OCI-LY3 (cell line): ENCODE measurements at regions not wholly inside any gene's neighbourhood (a gene's known extent, or its start where the extent isn't known, plus 50 kb on each side); places are given as distances from the start of the nearest gene placed in this dataset.

Source experiments
- H2AFZ ChIP-seq: fragments of 200-600, 300-600 bp; shearing (Covaris generic); 2 replicates; pipeline ENCODE4 v1.6.0; 2014; ENCODE audit warnings: antibody characterized with exemption, low read depth, low read length
- H3K27ac ChIP-seq: fragments of 200-600, 300-600 bp; sonication (generic); 2 replicates; pipeline ENCODE4 v1.5.1; 2014; ENCODE audit warnings: mild to moderate bottlenecking, low read length, moderate library complexity, mixed read lengths
- H3K27me3 ChIP-seq: fragments of 200-600, 300-600 bp; sonication (generic); 2 replicates; pipeline ENCODE4 v1.6.1; 2014; ENCODE audit warnings: low read depth, low read length, mixed read lengths
- H3K36me3 ChIP-seq: fragments of 200-600, 300-600 bp; sonication (generic); replicated peaks from 2 replicates; pipeline ENCODE3; 2014; ENCODE audit warnings: low read depth, low read length, mixed read lengths
- H3K4me1 ChIP-seq: fragments of 300-600, 200-600 bp; sonication (generic); 2 replicates; pipeline ENCODE4 v1.6.1; 2014; ENCODE audit warnings: low read length, mixed read lengths
- H3K4me2 ChIP-seq: fragments of 200-600, 300-600 bp; sonication (generic); 2 replicates; pipeline ENCODE4 v1.6.1; 2014; ENCODE audit warnings: low read length, mixed read lengths
- H3K4me3 ChIP-seq: fragments of 300-600, 200-600 bp; sonication (generic); 2 replicates; pipeline ENCODE4 v1.5.1; 2014; ENCODE audit warnings: antibody characterized with exemption, mild to moderate bottlenecking, low read length, moderate library complexity
- H3K79me2 ChIP-seq: fragments of 300-600, 200-600 bp; shearing (Covaris generic); 2 replicates; pipeline ENCODE4 v1.6.1; 2014; ENCODE audit warnings: mild to moderate bottlenecking, low read length, mixed read lengths
- H3K9ac ChIP-seq: fragments of 300-600, 200-600 bp; shearing (Covaris generic); 2 replicates; pipeline ENCODE4 v1.6.0; 2014; ENCODE audit warnings: mild to moderate bottlenecking, low read length, moderate library complexity
- H3K9me3 ChIP-seq: fragments of 200-600, 300-600 bp; shearing (Covaris generic); 2 replicates; pipeline ENCODE4 v1.6.1; 2014; ENCODE audit warnings: low read length, mixed read lengths; ENCODE audit not compliant: insufficient read depth
- H4K20me1 ChIP-seq: fragments of 200-600, 300-600 bp; sonication (generic); 2 replicates; pipeline ENCODE4 v1.6.1; 2016; ENCODE audit warnings: low read length, mixed read lengths; ENCODE audit not compliant: insufficient read depth
- CTCF ChIP-seq: fragments of 200-600, 300-600 bp; sonication (generic); IDR thresholded peaks from 2 replicates; pipeline ENCODE4 v1.5.1; 2014; ENCODE audit warnings: antibody characterized with exemption, low read length, low read depth
- EZH2phosphoT487 ChIP-seq: fragments of 200-600 bp; shearing (Covaris generic); IDR thresholded peaks from 2 replicates; pipeline ENCODE4 v1.6.1; 2018; ENCODE audit warnings: antibody characterized with exemption, mixed run types, low read depth

- Histone ChIP-seq H3K9me3 (no peaks in the 10 kb centered on the region), H3K36me3 (no peaks in the 10 kb centered on the region), H3K4me1 (peaks cover 8% of the 10 kb centered on the region), H3K27me3 (no peaks in the 10 kb centered on the region), H3K9ac (no peak overlapping the region), H4K20me1 (no peaks in the 10 kb centered on the region), H3K4me2 (no peak overlapping the region), H3K4me3 (no peak overlapping the region), H3K79me2 (no peaks in the 10 kb centered on the region), H3K27ac (no peak overlapping the region), H2AFZ (no peak overlapping the region)
- no peak for TF ChIP-seq CTCF
- TF ChIP-seq EZH2phosphoT487, result no peak
These were observed 91.7 kb upstream of the MEOX2 start for GRCh38 chr7:15778191-15778590.

GRCh38 chr7:15765753-15766152 lies 79.3 kb upstream of the MEOX2 start:
- no peak overlapping the region for H3K4me3 ChIP-seq
- no peak overlapping the region for H2AFZ ChIP-seq
- TF ChIP-seq CTCF, result no peak
- no peak for TF ChIP-seq EZH2phosphoT487
- H3K4me2 ChIP-seq, result no peak overlapping the region
- no peaks in the 10 kb centered on the region for H3K27me3 ChIP-seq
- H3K9me3 ChIP-seq, result no peaks in the 10 kb centered on the region
- H3K27ac ChIP-seq, result no peak overlapping the region
- no peaks in the 10 kb centered on the region for H3K36me3 ChIP-seq
- H4K20me1 ChIP-seq, result no peaks in the 10 kb centered on the region
- no peaks in the 10 kb centered on the region for H3K79me2 ChIP-seq
- H3K9ac ChIP-seq, result no peak overlapping the region
- H3K4me1 ChIP-seq, result no peaks in the 10 kb centered on the region

GRCh38 chr7:15764851-15765382 lies 78.4 kb upstream of the MEOX2 start:
- no peaks in the 10 kb centered on the region for H4K20me1 ChIP-seq
- no peak overlapping the region for H3K9ac ChIP-seq
- no peak for TF ChIP-seq CTCF
- TF ChIP-seq EZH2phosphoT487, result no peak
- H2AFZ ChIP-seq, result no peak overlapping the region
- no peaks in the 10 kb centered on the region for H3K79me2 ChIP-seq
- H3K9me3 ChIP-seq, result no peaks in the 10 kb centered on the region
- no peaks in the 10 kb centered on the region for H3K36me3 ChIP-seq
- H3K4me2 ChIP-seq, result no peak overlapping the region
- no peaks in the 10 kb centered on the region for H3K4me1 ChIP-seq
- H3K27me3 ChIP-seq, result no peaks in the 10 kb centered on the region
- H3K4me3 ChIP-seq, result no peak overlapping the region
- no peak overlapping the region for H3K27ac ChIP-seq

GRCh38 chr7:15764010-15764409 lies 77.5 kb upstream of the MEOX2 start:
- no peak overlapping the region for H3K4me3 ChIP-seq
- no peaks in the 10 kb centered on the region for H4K20me1 ChIP-seq
- no peaks in the 10 kb centered on the region for H3K27me3 ChIP-seq
- H3K79me2 ChIP-seq, result no peaks in the 10 kb centered on the region
- H2AFZ ChIP-seq, result no peak overlapping the region
- no peaks in the 10 kb centered on the region for H3K36me3 ChIP-seq
- no peak overlapping the region for H3K4me2 ChIP-seq
- no peaks in the 10 kb centered on the region for H3K4me1 ChIP-seq
- TF ChIP-seq EZH2phosphoT487 (no peak), CTCF (no peak)
- no peaks in the 10 kb centered on the region for H3K9me3 ChIP-seq
- no peak overlapping the region for H3K9ac ChIP-seq
- no peak overlapping the region for H3K27ac ChIP-seq
